Astrocyte of the cerebellum (primary cell): ENCODE measurements at regions not wholly inside any gene's neighbourhood (a gene's known extent, or its start where the extent isn't known, plus 50 kb on each side); places are given as distances from the start of the nearest gene placed in this dataset.

Source experiments
- DNase-seq: peaks from one replicate; pipeline ENCODE4 v3.0.0-alpha.2; 2011; ENCODE audit warnings: low read depth
- H3K4me3 ChIP-seq: 2 replicates; pipeline ENCODE4 v1.5.1; 2011; ENCODE audit warnings: mild to moderate bottlenecking, low read depth, low read length, moderate library complexity
- in situ Hi-C: cut with HindIII; loops from 2 replicates; pipeline ENCODE4 v1.10.0; 2017; ENCODE audit warnings: low sequenced_read_pairs
- TF ChIP-seq, protein P1 (sequence below): IDR thresholded peaks from 2 replicates; pipeline ENCODE4 v1.5.1; 2012; ENCODE audit warnings: low read length, low read depth, moderate library complexity, mild to moderate bottlenecking; ENCODE audit errors: missing control alignments

- no peak for DNase-seq
- in situ Hi-C loops, result no loop called here
Measured at GRCh38 chr2:120948662-120949011, 213.0 kb downstream of the GLI2 start.

DNA sequence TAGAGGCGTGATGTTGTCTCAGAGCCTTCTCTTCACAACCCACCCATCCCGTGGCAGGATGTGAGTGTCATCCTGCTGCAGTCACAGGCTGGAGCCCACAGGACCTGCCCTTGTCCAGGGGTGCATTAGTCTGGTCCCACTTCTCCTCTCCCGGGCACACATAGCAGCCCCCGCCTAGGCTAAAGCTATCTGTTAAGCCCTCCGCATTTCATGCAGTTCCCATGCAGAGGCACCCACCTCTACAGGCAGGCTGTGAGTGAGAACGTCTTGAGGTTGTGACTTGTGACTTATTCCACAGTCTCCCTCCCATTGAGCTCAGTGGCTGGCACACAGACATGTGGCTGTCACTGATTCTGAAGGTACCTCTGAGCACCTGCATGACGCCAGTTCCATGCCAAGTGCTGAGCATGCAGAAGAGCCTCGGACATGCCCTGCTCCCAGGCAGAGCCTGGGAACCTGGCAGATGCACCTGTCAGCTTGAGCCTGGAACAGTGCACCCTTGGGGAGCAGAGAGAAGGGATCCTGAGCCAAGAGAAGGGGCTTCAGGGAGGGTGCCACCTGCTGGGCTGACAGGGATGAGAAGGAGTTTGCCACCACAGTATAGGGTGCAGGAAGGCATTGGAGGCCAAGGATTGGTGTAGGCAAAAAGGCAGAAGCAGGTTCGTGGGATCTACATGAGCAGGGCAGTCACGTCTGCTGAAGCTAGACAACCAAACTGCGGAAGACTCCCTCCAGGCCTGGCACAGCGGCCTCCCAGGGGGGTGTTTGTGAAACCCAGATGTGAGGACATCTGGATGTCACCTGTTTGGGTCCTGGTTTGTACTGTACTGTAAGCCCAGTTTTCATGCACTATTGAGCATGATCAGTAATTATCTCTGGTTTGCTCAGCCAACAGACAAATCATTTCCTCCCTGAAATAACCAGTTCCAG lies 213.6 kb downstream of the GLI2 start:
- H3K4me3 ChIP-seq, result no peak overlapping the region
- no peak for DNase-seq
- TF ChIP-seq, protein P1, sequence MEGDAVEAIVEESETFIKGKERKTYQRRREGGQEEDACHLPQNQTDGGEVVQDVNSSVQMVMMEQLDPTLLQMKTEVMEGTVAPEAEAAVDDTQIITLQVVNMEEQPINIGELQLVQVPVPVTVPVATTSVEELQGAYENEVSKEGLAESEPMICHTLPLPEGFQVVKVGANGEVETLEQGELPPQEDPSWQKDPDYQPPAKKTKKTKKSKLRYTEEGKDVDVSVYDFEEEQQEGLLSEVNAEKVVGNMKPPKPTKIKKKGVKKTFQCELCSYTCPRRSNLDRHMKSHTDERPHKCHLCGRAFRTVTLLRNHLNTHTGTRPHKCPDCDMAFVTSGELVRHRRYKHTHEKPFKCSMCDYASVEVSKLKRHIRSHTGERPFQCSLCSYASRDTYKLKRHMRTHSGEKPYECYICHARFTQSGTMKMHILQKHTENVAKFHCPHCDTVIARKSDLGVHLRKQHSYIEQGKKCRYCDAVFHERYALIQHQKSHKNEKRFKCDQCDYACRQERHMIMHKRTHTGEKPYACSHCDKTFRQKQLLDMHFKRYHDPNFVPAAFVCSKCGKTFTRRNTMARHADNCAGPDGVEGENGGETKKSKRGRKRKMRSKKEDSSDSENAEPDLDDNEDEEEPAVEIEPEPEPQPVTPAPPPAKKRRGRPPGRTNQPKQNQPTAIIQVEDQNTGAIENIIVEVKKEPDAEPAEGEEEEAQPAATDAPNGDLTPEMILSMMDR, result peak; percentile 15
- in situ Hi-C loops, result no loop called here

More at GRCh38 chr2:120948662-120949011, 213.0 kb downstream of the GLI2 start:
- TF ChIP-seq, protein P1, result no peak
- H3K4me3 ChIP-seq, result no peak overlapping the region

GRCh38 chr2:120949957-120950590 lies 214.4 kb downstream of the GLI2 start:
- TF ChIP-seq, protein P1, result no peak
- no peak overlapping the region for H3K4me3 ChIP-seq
- DNase-seq, result no peak
- in situ Hi-C loops, result no loop called here

DNA sequence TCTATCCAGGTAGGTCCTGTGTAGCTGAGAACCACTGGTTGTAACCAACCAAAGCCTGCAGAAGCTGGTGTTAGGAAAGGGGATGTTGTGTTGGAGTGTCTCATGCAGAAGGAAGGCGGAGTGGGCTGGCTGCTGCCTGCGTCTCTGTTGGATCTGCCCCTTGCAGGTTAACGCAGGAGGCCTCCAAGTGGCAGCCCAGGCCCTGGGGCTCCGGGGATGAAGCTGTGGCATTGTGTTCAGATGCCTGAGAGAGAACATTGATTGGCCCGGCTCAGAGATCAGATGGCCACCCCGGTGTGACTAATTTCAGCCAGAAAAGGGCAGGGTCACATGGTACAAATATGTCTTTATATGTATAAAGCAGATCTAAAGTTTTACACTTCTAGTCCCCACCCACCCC lies 216.0 kb downstream of the GLI2 start:
- no peak for DNase-seq
- in situ Hi-C loops, result no loop called here
- H3K4me3 ChIP-seq, result no peak overlapping the region
- TF ChIP-seq, protein P1, result no peak

GRCh38 chr2:120952318-120952717 lies 216.7 kb downstream of the GLI2 start:
- in situ Hi-C loops, result no loop called here
- peak; percentile 63 for DNase-seq
- no peak overlapping the region for H3K4me3 ChIP-seq
- TF ChIP-seq, protein P1, result no peak

DNA sequence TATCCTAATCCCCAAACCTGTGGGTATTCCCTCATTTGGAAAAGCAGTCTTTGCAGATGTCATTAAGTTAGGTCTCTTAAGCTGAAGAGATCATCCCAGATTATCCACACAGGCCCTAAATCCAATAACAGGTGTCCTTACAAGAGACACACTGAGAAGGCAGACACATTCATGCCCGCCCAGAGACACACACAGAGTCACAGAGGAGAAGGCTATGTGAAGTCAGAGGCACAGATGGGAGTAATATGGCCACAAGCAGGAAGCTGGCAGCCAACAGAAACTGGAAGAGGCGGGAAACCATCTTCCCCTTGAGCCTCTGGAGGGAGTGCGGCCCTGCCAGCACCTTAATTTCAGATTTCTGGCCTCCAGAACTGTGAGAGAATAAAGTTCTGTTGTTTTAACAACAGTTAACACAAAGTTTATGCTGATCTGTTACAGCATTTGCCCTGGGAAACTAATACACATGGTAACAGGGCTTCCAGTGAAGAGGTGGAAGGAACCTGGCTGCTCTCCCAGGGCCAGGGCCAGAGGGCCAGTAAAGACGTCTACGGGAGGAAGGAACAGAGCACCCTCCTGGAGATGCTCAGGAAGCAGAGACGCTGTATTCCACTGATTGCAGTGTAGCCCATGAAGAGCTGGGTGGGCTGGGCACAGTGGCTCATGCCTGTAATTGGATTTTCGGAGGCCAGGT lies 217.5 kb downstream of the GLI2 start:
- TF ChIP-seq, protein P1, result no peak
- in situ Hi-C loops, result no loop called here
- DNase-seq, result no peak

More for the DNA sequence above, 217.5 kb downstream of the GLI2 start:
- no peak overlapping the region for H3K4me3 ChIP-seq
